Panc1 (cell line): ENCODE measurements at regions not wholly inside any gene's neighbourhood (a gene's known extent, or its start where the extent isn't known, plus 50 kb on each side); places are given as distances from the start of the nearest gene placed in this dataset.

ENCODE experiments used
- ATAC-seq: fragments of 200-7000 bp; cut with Tn5 transposase; 2 replicates; pipeline ENCODE4 v1.9.1; 2020; ENCODE audit warnings: mild to moderate bottlenecking, moderate library complexity
- BruUV-seq: library from RNA; stranded (reverse); fragments of 400-500 nt; replicated peaks from 2 replicates; lab custom pipeline; 2021; lab: Mats Ljungman, UMichigan
- CTCF ChIA-PET: fragments of 300-600 bp; sonication (Branson Sonifier 250); formaldehyde crosslinking; loops from one replicate; lab custom pipeline; 2022; ENCODE audit warnings: antibody characterized with exemption; lab: Charles Lee
- POLR2A ChIA-PET: fragments of 300-600 bp; sonication (Branson Sonifier 250); formaldehyde crosslinking; loops from one replicate; lab custom pipeline; 2022; ENCODE audit warnings: antibody characterized with exemption; lab: Charles Lee
- DNase-seq: peaks from one replicate; pipeline ENCODE4 v3.0.0-alpha.2; 2010; ENCODE audit warnings: low read depth, low spot score
- H3K27ac ChIP-seq: 2 replicates; pipeline ENCODE4 v1.5.1; 2011; ENCODE audit warnings: mild to moderate bottlenecking, low read length, inconsistent platforms
- H3K27me3 ChIP-seq: fragments of 200-500 bp; sonication (Bioruptor generic); 2 replicates; pipeline ENCODE4 v1.6.0; 2014; ENCODE audit warnings: low read length, inconsistent platforms; ENCODE audit not compliant: control insufficient read depth, insufficient read depth
- H3K36me3 ChIP-seq: fragments of 200-500 bp; sonication (Bioruptor generic); 2 replicates; pipeline ENCODE4 v1.5.1; 2014; ENCODE audit warnings: inconsistent platforms, mild to moderate bottlenecking, low read length, moderate library complexity; ENCODE audit not compliant: control insufficient read depth, insufficient read depth
- H3K4me1 ChIP-seq: 2 replicates; pipeline ENCODE4 v1.5.1; 2011; ENCODE audit warnings: inconsistent platforms, mild to moderate bottlenecking, low read length, moderate library complexity; ENCODE audit not compliant: control insufficient read depth, insufficient read depth
- H3K4me3 ChIP-seq, 2 experiments: 2 replicates each; pipeline ENCODE4 v1.5.1; 2011 to 2012; ENCODE audit warnings: low read depth in 2 of 2, low read length in 2 of 2, mild to moderate bottlenecking in 2 of 2, inconsistent platforms in 1 of 2, moderate library complexity in 1 of 2
- H3K9me3 ChIP-seq: fragments of 200-500 bp; sonication (Bioruptor generic); 2 replicates; pipeline ENCODE4 v1.5.1; 2014; ENCODE audit warnings: low read depth, mild to moderate bottlenecking, inconsistent platforms, low read length, moderate library complexity; ENCODE audit not compliant: control insufficient read depth, insufficient read depth
- CTCF ChIP-seq: fragments of 450-650 bp; IDR thresholded peaks from 2 replicates; pipeline ENCODE4 v1.5.1; 2017; ENCODE audit warnings: mild to moderate bottlenecking
- POLR2AphosphoS5 ChIP-seq: IDR thresholded peaks from 2 replicates; pipeline ENCODE4 v1.6.1; 2012; ENCODE audit warnings: mild to moderate bottlenecking, low read depth, low read length, moderate library complexity
- REST ChIP-seq, 2 experiments: IDR thresholded peaks; 2 replicates each; pipeline ENCODE4 v1.6.1; 2011 to 2012; ENCODE audit warnings: low read depth in 2 of 2, control low read depth in 1 of 2, low read length in 1 of 2, mild to moderate bottlenecking in 1 of 2, moderate library complexity in 1 of 2; ENCODE audit not compliant: insufficient read depth in 1 of 2
- SIN3A ChIP-seq: IDR thresholded peaks from 2 replicates; pipeline ENCODE4 v1.6.1; 2012; ENCODE audit warnings: low read depth, mild to moderate bottlenecking, low read length, moderate library complexity, borderline replicate concordance; ENCODE audit not compliant: insufficient read depth
- TCF7L2 ChIP-seq: IDR thresholded peaks from 2 replicates; pipeline ENCODE4 v1.6.1; 2011; ENCODE audit warnings: mild to moderate bottlenecking, low read depth, low read length, inconsistent platforms
- in situ Hi-C: cut with HindIII; loops from 2 replicates; pipeline ENCODE4 v1.10.0; 2016; ENCODE audit warnings: low sequenced_read_pairs, low pct_unique_long_range_greater_than_20kb
- intact Hi-C: fragments of 100-400 bp; cut with micrococcal nuclease; formaldehyde crosslinking; loops from one replicate; pipeline ENCODE4 v1.10.0; 2022; ENCODE audit not compliant: unreplicated experiment

- POLR2A ChIA-PET: no interaction called here
- ATAC-seq (no peak), DNase-seq (no peak)
- Histone ChIP-seq H3K36me3 (no peaks in the 10 kb centered on the region), H3K4me3 (no peak overlapping the region), H3K27me3 (no peaks in the 10 kb centered on the region), H3K9me3 (no peaks in the 10 kb centered on the region), H3K27ac (no peak overlapping the region), H3K4me1 (no peaks in the 10 kb centered on the region)
- no peak for TF ChIP-seq POLR2AphosphoS5
- no peak for TF ChIP-seq SIN3A
- no peak for TF ChIP-seq TCF7L2
- no peak for TF ChIP-seq CTCF
- no peak for TF ChIP-seq REST (IDR thresholded peaks at IDR 0.05; ENCODE audit: insufficient read depth in 1 of 2, low read depth in 2 of 2, low read length in 1 of 2)
- BruUV-seq: no TSS peak
- in situ Hi-C loops: no loop called here
- CTCF ChIA-PET: no interaction called here
- intact Hi-C loops: no loop called here
These were observed 313.8 kb upstream of the SPRY2 start for GRCh38 chr13:80654638-80655249.

- POLR2A ChIA-PET: no interaction called here
These were observed 308.3 kb upstream of the SPRY2 start for GRCh38 chr13:80649274-80649673.

More at GRCh38 chr13:80649274-80649673, 308.3 kb upstream of the SPRY2 start:
- intact Hi-C loops: no loop called here
- ATAC-seq: no peak
- Histone ChIP-seq H3K27ac (no peak overlapping the region), H3K27me3 (no peaks in the 10 kb centered on the region), H3K4me1 (no peaks in the 10 kb centered on the region), H3K9me3 (no peaks in the 10 kb centered on the region), H3K36me3 (no peaks in the 10 kb centered on the region), H3K4me3 (no peak overlapping the region)
- CTCF ChIA-PET: no interaction called here
- in situ Hi-C loops: no loop called here
- no TSS peak for BruUV-seq
- TF ChIP-seq POLR2AphosphoS5 (no peak), SIN3A (no peak), TCF7L2 (no peak), REST (IDR thresholded peaks at IDR 0.05; ENCODE audit: insufficient read depth in 1 of 2, low read depth in 2 of 2, low read length in 1 of 2) (no peak), CTCF (no peak)
- DNase-seq: no peak
